ENCODE measurements at regions not wholly inside any gene's neighbourhood (a gene's known extent, or its start where the extent isn't known, plus 50 kb on each side); places are given as distances from the start of the nearest gene placed in this dataset.

- no peaks in the 10 kb centered on the region for H3K36me3 Mint-ChIP-seq
- H3K9me3 Mint-ChIP-seq (ENCODE audit: low read depth), result no peaks in the 10 kb centered on the region
- H3K4me3 Mint-ChIP-seq, result no peak overlapping the region
These were observed 130.8 kb downstream of the FOXL1 start for GRCh38 chr16:86709103-86709502.

GRCh38 chr16:86709902-86710601, 131.7 kb downstream of the FOXL1 start:
- Mint-ChIP-seq H3K27me3 (peaks cover 2% of the 10 kb centered on the region), H3K9me3 (ENCODE audit: low read depth) (no peaks in the 10 kb centered on the region), H3K27ac (no peak overlapping the region), H3K4me1 (ENCODE audit: low read depth) (no peaks in the 10 kb centered on the region), H3K36me3 (no peaks in the 10 kb centered on the region), H3K4me3 (no peak overlapping the region)

More at GRCh38 chr16:86709103-86709502, 130.8 kb downstream of the FOXL1 start:
- Mint-ChIP-seq H3K27ac (no peak overlapping the region), H3K4me1 (ENCODE audit: low read depth) (no peaks in the 10 kb centered on the region), H3K27me3 (peaks cover 2% of the 10 kb centered on the region)

GRCh38 chr16:86710602-86710950, 132.2 kb downstream of the FOXL1 start:
- no peaks in the 10 kb centered on the region for H3K36me3 Mint-ChIP-seq
- peaks cover 2% of the 10 kb centered on the region for H3K27me3 Mint-ChIP-seq
- H3K9me3 Mint-ChIP-seq (ENCODE audit: low read depth), result no peaks in the 10 kb centered on the region
- no peaks in the 10 kb centered on the region for H3K4me1 Mint-ChIP-seq (ENCODE audit: low read depth)
- H3K4me3 Mint-ChIP-seq, result no peak overlapping the region
- no peak overlapping the region for H3K27ac Mint-ChIP-seq

GRCh38 chr16:86712158-86713009, 134.0 kb downstream of the FOXL1 start:
- H3K27ac Mint-ChIP-seq, result no peak overlapping the region
- no peak overlapping the region for H3K4me3 Mint-ChIP-seq
- H3K9me3 Mint-ChIP-seq (ENCODE audit: low read depth), result no peaks in the 10 kb centered on the region
- peaks cover 2% of the 10 kb centered on the region for H3K27me3 Mint-ChIP-seq
- no peaks in the 10 kb centered on the region for H3K36me3 Mint-ChIP-seq
- no peaks in the 10 kb centered on the region for H3K4me1 Mint-ChIP-seq (ENCODE audit: low read depth)

GRCh38 chr16:86713021-86713631, 134.8 kb downstream of the FOXL1 start:
- peaks cover 3% of the 10 kb centered on the region for H3K27me3 Mint-ChIP-seq
- H3K4me1 Mint-ChIP-seq (ENCODE audit: low read depth), result no peaks in the 10 kb centered on the region
- no peaks in the 10 kb centered on the region for H3K9me3 Mint-ChIP-seq (ENCODE audit: low read depth)
- no peak overlapping the region for H3K27ac Mint-ChIP-seq
- no peaks in the 10 kb centered on the region for H3K36me3 Mint-ChIP-seq
- H3K4me3 Mint-ChIP-seq, result no peak overlapping the region

- Mint-ChIP-seq H3K36me3 (no peaks in the 10 kb centered on the region), H3K4me1 (ENCODE audit: low read depth) (no peaks in the 10 kb centered on the region), H3K27ac (no peak overlapping the region), H3K4me3 (no peak overlapping the region), H3K27me3 (peaks cover 3% of the 10 kb centered on the region), H3K9me3 (ENCODE audit: low read depth) (no peaks in the 10 kb centered on the region)
These were observed 135.8 kb downstream of the FOXL1 start for GRCh38 chr16:86714166-86714565.

- H3K9me3 Mint-ChIP-seq (ENCODE audit: low read depth), result no peaks in the 10 kb centered on the region
- peaks cover 3% of the 10 kb centered on the region for H3K27me3 Mint-ChIP-seq
- H3K36me3 Mint-ChIP-seq, result no peaks in the 10 kb centered on the region
- H3K4me1 Mint-ChIP-seq (ENCODE audit: low read depth), result no peaks in the 10 kb centered on the region
- no peak overlapping the region for H3K4me3 Mint-ChIP-seq
- H3K27ac Mint-ChIP-seq, result no peak overlapping the region
These were observed 138.3 kb downstream of the FOXL1 start for GRCh38 chr16:86716649-86717048.

GRCh38 chr16:86718118-86718517, 139.8 kb downstream of the FOXL1 start:
- no peaks in the 10 kb centered on the region for H3K9me3 Mint-ChIP-seq (ENCODE audit: low read depth)
- H3K27ac Mint-ChIP-seq, result no peak overlapping the region
- H3K4me3 Mint-ChIP-seq, result no peak overlapping the region
- H3K27me3 Mint-ChIP-seq, result peaks cover 3% of the 10 kb centered on the region
- no peaks in the 10 kb centered on the region for H3K4me1 Mint-ChIP-seq (ENCODE audit: low read depth)
- no peaks in the 10 kb centered on the region for H3K36me3 Mint-ChIP-seq

- H3K27ac Mint-ChIP-seq, result no peak overlapping the region
- H3K27me3 Mint-ChIP-seq, result peaks cover 5% of the 10 kb centered on the region
- no peaks in the 10 kb centered on the region for H3K9me3 Mint-ChIP-seq (ENCODE audit: low read depth)
- H3K36me3 Mint-ChIP-seq, result no peaks in the 10 kb centered on the region
- H3K4me1 Mint-ChIP-seq (ENCODE audit: low read depth), result no peaks in the 10 kb centered on the region
- H3K4me3 Mint-ChIP-seq, result no peak overlapping the region
These were observed 144.6 kb downstream of the FOXL1 start for GRCh38 chr16:86722970-86723369.

GRCh38 chr16:86723689-86724088, 145.3 kb downstream of the FOXL1 start:
- no peaks in the 10 kb centered on the region for H3K9me3 Mint-ChIP-seq (ENCODE audit: low read depth)
- H3K27ac Mint-ChIP-seq, result no peak overlapping the region
- peaks cover 5% of the 10 kb centered on the region for H3K27me3 Mint-ChIP-seq
- H3K4me3 Mint-ChIP-seq, result no peak overlapping the region
- H3K4me1 Mint-ChIP-seq (ENCODE audit: low read depth), result no peaks in the 10 kb centered on the region
- H3K36me3 Mint-ChIP-seq, result no peaks in the 10 kb centered on the region

GRCh38 chr16:86725401-86725800, 147.1 kb downstream of the FOXL1 start:
- H3K27me3 Mint-ChIP-seq, result peaks cover 7% of the 10 kb centered on the region
- no peaks in the 10 kb centered on the region for H3K9me3 Mint-ChIP-seq (ENCODE audit: low read depth)
- no peak overlapping the region for H3K4me3 Mint-ChIP-seq
- H3K4me1 Mint-ChIP-seq (ENCODE audit: low read depth), result no peaks in the 10 kb centered on the region
- no peak overlapping the region for H3K27ac Mint-ChIP-seq
- H3K36me3 Mint-ChIP-seq, result no peaks in the 10 kb centered on the region

GRCh38 chr16:86726340-86726739, 148.0 kb downstream of the FOXL1 start:
- Mint-ChIP-seq H3K36me3 (no peaks in the 10 kb centered on the region), H3K27ac (no peak overlapping the region), H3K27me3 (peaks cover 9% of the 10 kb centered on the region), H3K9me3 (ENCODE audit: low read depth) (no peaks in the 10 kb centered on the region), H3K4me1 (ENCODE audit: low read depth) (no peaks in the 10 kb centered on the region), H3K4me3 (no peak overlapping the region)

GRCh38 chr16:86727131-86727530, 148.8 kb downstream of the FOXL1 start:
- H3K36me3 Mint-ChIP-seq, result no peaks in the 10 kb centered on the region
- H3K27ac Mint-ChIP-seq, result no peak overlapping the region
- no peaks in the 10 kb centered on the region for H3K4me1 Mint-ChIP-seq (ENCODE audit: low read depth)
- H3K27me3 Mint-ChIP-seq, result peaks cover 11% of the 10 kb centered on the region
- no peaks in the 10 kb centered on the region for H3K9me3 Mint-ChIP-seq (ENCODE audit: low read depth)
- H3K4me3 Mint-ChIP-seq, result no peak overlapping the region

- no peaks in the 10 kb centered on the region for H3K4me1 Mint-ChIP-seq (ENCODE audit: low read depth)
- H3K27me3 Mint-ChIP-seq, result peaks cover 14% of the 10 kb centered on the region
These were observed 149.3 kb downstream of the FOXL1 start for GRCh38 chr16:86727632-86728031.

GRCh38 chr16:86729686-86730085, 151.3 kb downstream of the FOXL1 start:
- no peak overlapping the region for H3K27ac Mint-ChIP-seq
- H3K4me3 Mint-ChIP-seq, result no peak overlapping the region
- H3K27me3 Mint-ChIP-seq, result peaks cover 21% of the 10 kb centered on the region

More at GRCh38 chr16:86727632-86728031, 149.3 kb downstream of the FOXL1 start:
- Mint-ChIP-seq H3K36me3 (no peaks in the 10 kb centered on the region), H3K9me3 (ENCODE audit: low read depth) (no peaks in the 10 kb centered on the region), H3K27ac (no peak overlapping the region), H3K4me3 (no peak overlapping the region)

More at GRCh38 chr16:86729686-86730085, 151.3 kb downstream of the FOXL1 start:
- no peaks in the 10 kb centered on the region for H3K9me3 Mint-ChIP-seq (ENCODE audit: low read depth)
- peaks cover 2% of the 10 kb centered on the region for H3K4me1 Mint-ChIP-seq (ENCODE audit: low read depth)
- no peaks in the 10 kb centered on the region for H3K36me3 Mint-ChIP-seq
